Fibroblast of mammary gland (primary cell): ENCODE measurements at regions not wholly inside any gene's neighbourhood (a gene's known extent, or its start where the extent isn't known, plus 50 kb on each side); places are given as distances from the start of the nearest gene placed in this dataset.

Experiments used
- DNase-seq: peaks from one replicate; pipeline ENCODE4 v3.0.0-alpha.2; 2010; ENCODE audit warnings: low read depth
- H3K4me3 ChIP-seq: 2 replicates; pipeline ENCODE4 v1.5.1; 2011; ENCODE audit warnings: low read depth, mild to moderate bottlenecking, low read length, moderate library complexity; ENCODE audit not compliant: control insufficient read depth
- TF ChIP-seq, protein P1 (sequence below): conservative IDR thresholded peaks from 2 replicates; pipeline ENCODE4 v1.5.1; 2011; ENCODE audit warnings: low read depth, low read length, inconsistent platforms; ENCODE audit not compliant: control insufficient read depth, insufficient read depth

DNA sequence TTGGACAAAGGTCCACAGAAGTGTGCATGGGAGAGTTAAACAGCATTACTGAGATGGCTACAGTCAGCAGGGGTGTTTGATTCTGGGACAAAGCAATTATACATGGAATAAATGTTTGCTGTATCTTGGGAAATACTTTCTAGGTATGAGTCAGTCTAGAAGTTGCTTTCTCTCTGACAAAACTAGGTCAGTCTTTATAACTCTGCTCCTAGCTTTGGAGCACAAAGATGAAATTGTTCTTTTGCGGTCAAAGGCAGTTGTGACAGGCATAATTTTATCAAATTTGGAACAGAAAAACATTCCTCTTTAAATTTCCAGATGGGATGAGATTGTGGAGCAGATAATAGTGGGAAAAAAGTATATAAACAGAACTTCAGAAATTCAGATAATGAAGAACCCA is 1045.4 kb upstream of the MIR17HG start:
- TF ChIP-seq, protein P1, sequence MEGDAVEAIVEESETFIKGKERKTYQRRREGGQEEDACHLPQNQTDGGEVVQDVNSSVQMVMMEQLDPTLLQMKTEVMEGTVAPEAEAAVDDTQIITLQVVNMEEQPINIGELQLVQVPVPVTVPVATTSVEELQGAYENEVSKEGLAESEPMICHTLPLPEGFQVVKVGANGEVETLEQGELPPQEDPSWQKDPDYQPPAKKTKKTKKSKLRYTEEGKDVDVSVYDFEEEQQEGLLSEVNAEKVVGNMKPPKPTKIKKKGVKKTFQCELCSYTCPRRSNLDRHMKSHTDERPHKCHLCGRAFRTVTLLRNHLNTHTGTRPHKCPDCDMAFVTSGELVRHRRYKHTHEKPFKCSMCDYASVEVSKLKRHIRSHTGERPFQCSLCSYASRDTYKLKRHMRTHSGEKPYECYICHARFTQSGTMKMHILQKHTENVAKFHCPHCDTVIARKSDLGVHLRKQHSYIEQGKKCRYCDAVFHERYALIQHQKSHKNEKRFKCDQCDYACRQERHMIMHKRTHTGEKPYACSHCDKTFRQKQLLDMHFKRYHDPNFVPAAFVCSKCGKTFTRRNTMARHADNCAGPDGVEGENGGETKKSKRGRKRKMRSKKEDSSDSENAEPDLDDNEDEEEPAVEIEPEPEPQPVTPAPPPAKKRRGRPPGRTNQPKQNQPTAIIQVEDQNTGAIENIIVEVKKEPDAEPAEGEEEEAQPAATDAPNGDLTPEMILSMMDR: no peak
- H3K4me3 ChIP-seq: no peak overlapping the region
- peak; percentile 55 for DNase-seq

DNA sequence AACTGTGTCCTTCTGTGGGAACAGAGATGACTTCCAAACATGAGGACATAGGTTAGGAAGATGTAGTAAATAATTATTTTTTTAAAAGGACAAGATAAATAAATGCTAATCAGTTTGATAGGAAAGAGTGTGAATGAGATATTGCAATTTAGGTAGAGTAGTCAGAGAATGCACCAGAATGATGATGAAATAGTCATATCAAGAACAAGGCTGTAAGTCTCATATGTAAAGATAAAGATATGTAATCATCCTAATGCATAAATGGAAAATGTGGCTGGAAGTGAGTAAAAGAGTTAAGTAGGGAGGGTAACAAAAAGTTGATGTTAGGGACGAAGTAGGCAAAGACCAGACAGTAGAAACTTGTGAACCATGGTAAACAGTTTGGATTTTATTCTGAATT is 1041.7 kb upstream of the MIR17HG start:
- no peak for DNase-seq
- TF ChIP-seq, protein P1: no peak
- H3K4me3 ChIP-seq: no peak overlapping the region

DNA sequence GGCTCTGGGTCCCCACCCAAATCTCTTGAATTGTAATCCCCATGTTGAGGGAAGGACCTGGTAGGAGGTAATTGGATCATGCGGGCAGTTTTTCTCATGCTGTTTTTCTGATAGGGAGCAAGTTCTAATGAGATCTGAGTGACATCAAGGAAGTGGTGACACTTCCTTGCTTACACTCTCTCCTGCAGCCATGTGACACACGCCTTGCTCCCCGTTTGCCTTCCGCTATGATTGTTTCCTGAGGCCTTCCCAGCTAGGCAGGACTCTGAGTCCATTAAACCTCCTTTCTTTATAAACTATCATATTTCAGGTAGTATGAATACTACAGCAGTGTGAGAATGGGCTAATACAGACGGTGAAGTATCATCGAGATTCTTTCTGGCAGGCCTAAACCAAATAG is 1040.4 kb upstream of the MIR17HG start:
- no peak for DNase-seq
- TF ChIP-seq, protein P1: no peak
- no peak overlapping the region for H3K4me3 ChIP-seq

DNA sequence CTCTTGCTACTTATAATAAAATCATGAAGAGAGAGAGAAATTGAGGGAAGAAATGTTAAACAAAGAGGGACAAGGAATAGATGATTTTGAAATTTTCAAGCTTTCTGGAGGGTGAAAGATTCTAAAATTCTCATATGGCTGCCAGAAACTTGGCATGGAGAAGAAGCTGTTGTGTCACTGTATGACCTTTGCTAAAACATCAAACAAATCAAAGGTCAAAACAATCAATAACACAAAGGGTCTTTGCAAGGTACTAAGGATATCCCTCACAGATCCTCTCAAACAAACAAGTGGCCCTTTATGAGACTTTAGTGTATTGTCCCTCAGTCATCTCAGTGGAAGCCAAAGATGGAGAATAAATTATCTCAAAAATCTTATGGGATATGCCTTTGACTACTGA is 1039.2 kb upstream of the MIR17HG start:
- TF ChIP-seq, protein P1: no peak
- DNase-seq: no peak
- no peak overlapping the region for H3K4me3 ChIP-seq

DNA sequence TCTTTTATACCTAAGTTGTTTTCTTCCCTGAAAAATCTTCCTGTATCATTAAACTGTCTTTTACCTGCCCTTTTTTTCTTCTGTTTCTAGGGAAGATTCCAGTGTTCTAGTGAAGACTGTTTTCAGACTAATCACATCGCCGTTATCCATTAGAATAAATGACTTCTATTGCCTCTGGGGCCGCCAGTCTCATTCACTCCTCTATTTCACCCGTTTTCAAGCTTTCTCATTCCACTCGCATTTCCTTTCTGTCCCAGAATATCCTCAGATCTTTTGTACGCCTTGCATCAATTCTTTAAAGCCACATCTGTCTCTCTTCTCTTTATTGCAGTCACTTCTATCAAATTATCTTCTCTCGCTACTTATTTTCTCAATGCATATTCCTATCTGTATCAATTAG is 1035.6 kb upstream of the MIR17HG start:
- no peak for DNase-seq
- no peak overlapping the region for H3K4me3 ChIP-seq
- TF ChIP-seq, protein P1: no peak

DNA sequence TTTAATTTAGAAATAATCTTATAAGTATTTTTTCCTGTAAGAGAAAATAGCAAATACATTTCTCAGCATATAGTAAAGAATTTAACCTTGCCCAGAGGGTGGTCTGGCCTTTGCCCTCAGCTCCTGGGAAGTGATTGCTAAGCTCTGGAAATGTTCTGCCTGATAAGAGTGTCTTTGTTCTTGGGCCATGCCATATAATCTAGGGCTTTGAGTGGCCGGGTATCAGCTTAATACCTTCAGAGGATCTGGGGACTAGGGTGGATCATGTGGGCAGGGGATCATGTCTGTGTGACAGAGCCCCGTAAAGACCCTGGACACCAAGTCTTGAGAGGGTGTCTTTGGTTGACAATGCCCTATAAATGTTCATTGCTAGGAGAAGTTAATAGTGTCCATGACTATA is 1032.4 kb upstream of the MIR17HG start:
- no peak overlapping the region for H3K4me3 ChIP-seq
- DNase-seq: no peak
- TF ChIP-seq, protein P1: no peak

DNA sequence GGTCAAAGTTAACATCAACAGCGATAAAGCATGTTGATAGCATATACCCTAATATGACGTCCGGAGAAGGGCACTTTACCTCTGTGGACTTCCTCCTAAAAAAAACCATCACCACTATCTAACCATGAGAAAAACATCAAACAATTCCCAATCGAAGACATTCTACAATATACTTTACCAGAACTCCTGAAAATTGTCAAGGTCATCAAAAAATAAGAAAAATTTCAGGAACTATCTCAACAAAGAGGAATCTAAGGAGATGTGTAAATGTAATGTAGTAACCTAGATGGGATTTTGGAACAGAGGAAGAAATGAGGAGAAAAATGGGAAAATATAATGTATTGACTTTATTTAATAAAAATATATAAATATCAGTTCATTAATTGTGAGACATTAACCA is 1026.8 kb upstream of the MIR17HG start:
- TF ChIP-seq, protein P1: no peak
- no peak for DNase-seq
- H3K4me3 ChIP-seq: no peak overlapping the region
